Endothelial cell of umbilical vein (primary cell): ENCODE measurements at regions not wholly inside any gene's neighbourhood (a gene's known extent, or its start where the extent isn't known, plus 50 kb on each side); places are given as distances from the start of the nearest gene placed in this dataset.

Experiments used
- BruUV-seq: library from RNA; stranded (reverse); fragments of 400-500 nt; replicated peaks from 2 replicates; lab custom pipeline; 2021; lab: Mats Ljungman, UMichigan
- CTCF ChIA-PET: fragments of 300-600, 350-600 bp; sonication (Branson Sonifier 250); formaldehyde crosslinking; loops from one replicate; lab custom pipeline; 2021; ENCODE audit warnings: antibody characterized with exemption, inconsistent platforms; lab: Charles Lee
- POLR2A ChIA-PET: fragments of 300-600, 350-600 bp; sonication (Branson Sonifier 250); formaldehyde crosslinking; loops from one replicate; lab custom pipeline; 2021; ENCODE audit warnings: antibody characterized with exemption, inconsistent platforms; lab: Charles Lee
- DNase-seq: peaks from one replicate; pipeline ENCODE4 v3.0.0-alpha.2; 2011; ENCODE audit warnings: low read depth, low spot score
- FAIRE-seq: peaks from 2 replicates; lab custom pipeline; 2011; peaks lifted over from hg19 to GRCh38; lab: Jason Lieb, UNC
- H2AFZ ChIP-seq: 2 replicates; pipeline ENCODE4 v1.6.0; 2012; ENCODE audit warnings: low read depth, low read length, control low read depth, inconsistent platforms
- H3K27ac ChIP-seq: 2 replicates; pipeline ENCODE4 v1.5.1; 2011; ENCODE audit warnings: low read depth, mild to moderate bottlenecking, control low read depth, low read length, moderate library complexity; ENCODE audit not compliant: insufficient read depth
- H3K27me3 ChIP-seq, 2 experiments: 2 replicates each; pipeline versions ENCODE4 v1.6.0 to v1.6.1; 2011; ENCODE audit warnings: low read length in 2 of 2, mixed read lengths in 1 of 2; ENCODE audit not compliant: control insufficient read depth in 2 of 2, insufficient read depth in 2 of 2
- H3K36me3 ChIP-seq, 2 experiments: 2 replicates in 1 of 2; 3 replicates in 1 of 2; pipeline ENCODE4 v1.5.1; 2011; ENCODE audit warnings: low read length in 2 of 2, mild to moderate bottlenecking in 1 of 2, moderate library complexity in 1 of 2; ENCODE audit not compliant: control insufficient read depth in 2 of 2, insufficient read depth in 2 of 2; ENCODE audit errors: extremely low read depth in 1 of 2
- H3K4me1 ChIP-seq: 3 replicates; pipeline ENCODE4 v1.5.1; 2011; ENCODE audit warnings: mild to moderate bottlenecking, low read length; ENCODE audit not compliant: control insufficient read depth, insufficient read depth; ENCODE audit errors: extremely low read depth
- H3K4me2 ChIP-seq: 2 replicates; pipeline ENCODE4 v1.6.1; 2011; ENCODE audit warnings: low read length, control low read depth, mixed read lengths; ENCODE audit not compliant: insufficient read depth
- H3K4me3 ChIP-seq, 3 experiments: fragments of 200-600 bp in 1 of 3; sonication (generic), shearing (Covaris generic) in 1 of 3; replicated peaks in 1 of 3; 2 replicates each; pipeline ENCODE4 v1.5.1; 2011 to 2016; ENCODE audit warnings: control low read depth in 3 of 3, low read length in 3 of 3, mild to moderate bottlenecking in 2 of 3, inconsistent platforms in 1 of 3, low read depth in 1 of 3, moderate library complexity in 1 of 3; ENCODE audit not compliant: insufficient read depth in 1 of 3
- H3K79me2 ChIP-seq: 2 replicates; pipeline ENCODE4 v1.6.0; 2012; ENCODE audit warnings: low read length, inconsistent platforms; ENCODE audit not compliant: control insufficient read depth, insufficient read depth
- H3K9ac ChIP-seq: replicated peaks from 2 replicates; pipeline ENCODE3; 2011; ENCODE audit warnings: low read length, control low read depth; ENCODE audit not compliant: insufficient read depth; ENCODE audit errors: extremely low read depth
- H3K9me1 ChIP-seq: replicated peaks from 3 replicates; pipeline ENCODE4 v1.6.0; 2011; ENCODE audit warnings: mild to moderate bottlenecking, low read length; ENCODE audit not compliant: control insufficient read depth, insufficient read depth; ENCODE audit errors: extremely low read depth
- H3K9me3 ChIP-seq: replicated peaks from 2 replicates; pipeline ENCODE4 v1.5.1; 2012; ENCODE audit warnings: low read length, inconsistent platforms; ENCODE audit not compliant: control insufficient read depth, insufficient read depth
- H4K20me1 ChIP-seq: replicated peaks from 2 replicates; pipeline ENCODE3; 2011; ENCODE audit warnings: mild to moderate bottlenecking, low read length; ENCODE audit not compliant: control insufficient read depth, insufficient read depth; ENCODE audit errors: extremely low read depth
- JUN ChIP-seq: IDR thresholded peaks from 2 replicates; pipeline ENCODE4 v1.6.1; 2011; ENCODE audit warnings: borderline replicate concordance, low read depth; ENCODE audit not compliant: insufficient read length, insufficient read depth
- MYC ChIP-seq: IDR thresholded peaks from one replicate; pipeline ENCODE4 v1.6.1; 2011; ENCODE audit warnings: mild to moderate bottlenecking, low read depth, low read length
- POLR2A ChIP-seq: IDR thresholded peaks from 2 replicates; pipeline ENCODE4 v1.6.1; 2012; ENCODE audit warnings: low read depth, mild to moderate bottlenecking, control low read depth, low read length
- POLR2AphosphoS5 ChIP-seq: IDR thresholded peaks from 2 replicates; pipeline ENCODE4 v1.6.1; 2012; ENCODE audit warnings: low read depth, mild to moderate bottlenecking, control low read depth, low read length, moderate library complexity; ENCODE audit not compliant: insufficient read depth
- dilution Hi-C: fragments of 300-500 bp; cut with MboI; formaldehyde crosslinking; loops from one replicate; pipeline ENCODE4 v1.15.0; 2019; ENCODE audit warnings: low sequenced_read_pairs; ENCODE audit not compliant: extremely low pct_ligation_motif_present
- intact Hi-C: fragments of 100-400 bp; cut with micrococcal nuclease; formaldehyde crosslinking; loops from one replicate; pipeline ENCODE4 v1.10.0; 2022
- TF ChIP-seq, protein P1 (sequence below), 2 donors: IDR thresholded peaks; 1 replicate in 1 of 2; 2 replicates in 1 of 2; pipeline ENCODE4 v1.5.1; 2011; ENCODE audit warnings: low read length in 2 of 2, mild to moderate bottlenecking in 2 of 2, moderate library complexity in 2 of 2, control low read depth in 1 of 2, inconsistent platforms in 1 of 2, low read depth in 1 of 2; ENCODE audit not compliant: insufficient read depth in 1 of 2; ENCODE audit errors: extremely low read depth in 1 of 2

DNA sequence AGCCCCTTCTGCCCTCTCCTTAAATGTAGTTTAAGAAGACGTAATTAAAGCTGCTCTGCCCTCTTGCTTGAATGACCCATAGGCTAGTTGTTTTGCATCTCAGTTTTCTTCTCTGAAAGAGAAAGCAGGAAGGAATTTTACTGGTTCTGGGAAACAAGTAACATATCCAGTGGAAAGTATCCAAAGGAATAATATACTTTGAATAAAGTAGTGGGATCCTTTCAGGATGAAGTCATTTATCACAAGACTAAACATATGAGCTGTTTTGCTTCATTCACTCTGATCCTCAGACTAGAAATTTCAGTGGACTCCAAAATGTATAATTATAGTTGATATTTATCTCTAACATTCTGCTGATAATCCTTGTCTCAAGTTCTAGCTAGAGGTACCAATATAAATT, 1297.6 kb upstream of the GOT2 start:
- Histone ChIP-seq H3K4me2 (no peak overlapping the region), H3K9me3 (no peaks in the 10 kb centered on the region), H4K20me1 (no peaks in the 10 kb centered on the region), H3K9me1 (peaks cover 3% of the 10 kb centered on the region), H3K36me3 (no peaks in the 10 kb centered on the region), H2AFZ (no peak overlapping the region), H3K9ac (no peak overlapping the region), H3K27ac (no peak overlapping the region), H3K4me1 (no peaks in the 10 kb centered on the region), H3K27me3 (no peaks in the 10 kb centered on the region), H3K4me3 (no peak overlapping the region), H3K79me2 (no peaks in the 10 kb centered on the region)
- dilution Hi-C loops: no loop called here
- intact Hi-C loops: no loop called here
- POLR2A ChIA-PET: no interaction called here
- no peak for FAIRE-seq
- CTCF ChIA-PET: interaction anchor here (1.3 kb wide), 1 partner anchor 10 kb away, joined by 5 read pairs; no protein-coding TSS in a partner anchor
- TF ChIP-seq POLR2A (no peak), JUN (no peak), MYC (no peak)
- TF ChIP-seq, protein P1, sequence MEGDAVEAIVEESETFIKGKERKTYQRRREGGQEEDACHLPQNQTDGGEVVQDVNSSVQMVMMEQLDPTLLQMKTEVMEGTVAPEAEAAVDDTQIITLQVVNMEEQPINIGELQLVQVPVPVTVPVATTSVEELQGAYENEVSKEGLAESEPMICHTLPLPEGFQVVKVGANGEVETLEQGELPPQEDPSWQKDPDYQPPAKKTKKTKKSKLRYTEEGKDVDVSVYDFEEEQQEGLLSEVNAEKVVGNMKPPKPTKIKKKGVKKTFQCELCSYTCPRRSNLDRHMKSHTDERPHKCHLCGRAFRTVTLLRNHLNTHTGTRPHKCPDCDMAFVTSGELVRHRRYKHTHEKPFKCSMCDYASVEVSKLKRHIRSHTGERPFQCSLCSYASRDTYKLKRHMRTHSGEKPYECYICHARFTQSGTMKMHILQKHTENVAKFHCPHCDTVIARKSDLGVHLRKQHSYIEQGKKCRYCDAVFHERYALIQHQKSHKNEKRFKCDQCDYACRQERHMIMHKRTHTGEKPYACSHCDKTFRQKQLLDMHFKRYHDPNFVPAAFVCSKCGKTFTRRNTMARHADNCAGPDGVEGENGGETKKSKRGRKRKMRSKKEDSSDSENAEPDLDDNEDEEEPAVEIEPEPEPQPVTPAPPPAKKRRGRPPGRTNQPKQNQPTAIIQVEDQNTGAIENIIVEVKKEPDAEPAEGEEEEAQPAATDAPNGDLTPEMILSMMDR (IDR thresholded peaks at IDR 0.05; ENCODE audit: extremely low read depth in 1 of 2, insufficient read depth in 1 of 2, low read depth in 1 of 2, low read length in 2 of 2): no peak
- BruUV-seq: no TSS peak
- DNase-seq: no peak

DNA sequence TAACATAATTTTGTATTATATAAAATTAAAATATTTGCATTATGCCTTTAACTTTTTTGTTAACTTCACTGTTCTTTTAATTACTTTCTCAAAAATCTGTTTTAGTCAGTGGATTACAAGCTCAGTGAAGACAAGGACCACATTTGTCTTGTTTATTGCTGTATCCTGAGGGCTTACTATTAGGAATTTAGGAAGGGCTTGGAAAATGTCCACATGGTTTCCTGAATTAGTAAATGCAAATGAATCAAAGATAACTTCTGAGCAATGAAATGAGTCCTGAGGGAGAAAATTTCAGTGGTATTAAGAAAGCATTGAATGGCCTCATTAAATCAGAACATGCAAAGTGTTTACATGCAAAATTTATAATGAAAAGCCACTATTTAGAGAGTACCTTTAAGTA, 1293.2 kb upstream of the GOT2 start:
- DNase-seq (no peak), FAIRE-seq (no peak)
- Histone ChIP-seq H3K79me2 (no peaks in the 10 kb centered on the region), H3K36me3 (no peaks in the 10 kb centered on the region), H3K9ac (no peak overlapping the region), H3K4me1 (no peaks in the 10 kb centered on the region), H3K27ac (no peak overlapping the region), H3K4me2 (no peak overlapping the region), H3K4me3 (no peak overlapping the region), H2AFZ (no peak overlapping the region), H3K9me1 (peaks cover 3% of the 10 kb centered on the region), H3K27me3 (no peaks in the 10 kb centered on the region), H4K20me1 (no peaks in the 10 kb centered on the region), H3K9me3 (no peaks in the 10 kb centered on the region)
- CTCF ChIA-PET: no interaction called here
- dilution Hi-C loops: no loop called here
- no TSS peak for BruUV-seq
- no peak for TF ChIP-seq POLR2AphosphoS5
- POLR2A ChIA-PET: no interaction called here
- intact Hi-C loops: no loop called here
